GM12891 (cell line): ENCODE measurements at regions not wholly inside any gene's neighbourhood (a gene's known extent, or its start where the extent isn't known, plus 50 kb on each side); places are given as distances from the start of the nearest gene placed in this dataset.

ENCODE experiments used
- DNase-seq: peaks from one replicate; pipeline ENCODE4 v3.0.0; 2011; ENCODE audit warnings: low spot score; ENCODE audit not compliant: insufficient read length
- FAIRE-seq: peaks from 2 replicates; lab custom pipeline; 2011; peaks lifted over from hg19 to GRCh38; lab: Jason Lieb, UNC
- PAX5 ChIP-seq: IDR thresholded peaks from 2 replicates; pipeline ENCODE4 v1.6.1; 2011; ENCODE audit warnings: low read length, moderate library complexity, mild to moderate bottlenecking; ENCODE audit not compliant: insufficient read depth, severe bottlenecking
- POLR2A ChIP-seq: IDR thresholded peaks from 2 replicates; pipeline ENCODE4 v1.6.1; 2011; ENCODE audit warnings: low read depth, low read length, control low read depth
- POLR2AphosphoS5 ChIP-seq: IDR thresholded peaks from 2 replicates; pipeline ENCODE4 v1.6.1; 2011; ENCODE audit warnings: low read depth, low read length, control low read depth
- POU2F2 ChIP-seq: IDR thresholded peaks from 2 replicates; pipeline ENCODE4 v1.6.1; 2011; ENCODE audit warnings: low read depth, mild to moderate bottlenecking, control low read depth, low read length, moderate library complexity
- SPI1 ChIP-seq: IDR thresholded peaks from 2 replicates; pipeline ENCODE4 v1.6.1; 2011; ENCODE audit warnings: low read depth, low read length, control low read depth
- TAF1 ChIP-seq: IDR thresholded peaks from 2 replicates; pipeline ENCODE4 v1.6.1; 2011; ENCODE audit warnings: low read depth, low read length, control low read depth

GRCh38 chr11:134561331-134561720 is 149.3 kb upstream of the B3GAT1 start:
- DNase-seq (no peak), FAIRE-seq (no peak)
- TF ChIP-seq SPI1 (no peak), PAX5 (no peak), TAF1 (no peak), POU2F2 (no peak), POLR2A (no peak), POLR2AphosphoS5 (no peak)

GRCh38 chr11:134560566-134561330 is 148.7 kb upstream of the B3GAT1 start:
- TF ChIP-seq TAF1 (no peak), POU2F2 (no peak), POLR2A (no peak), POLR2AphosphoS5 (no peak), PAX5 (no peak), SPI1 (no peak)
- no peak for DNase-seq
- FAIRE-seq = no peak

GRCh38 chr11:134560066-134560465 is 148.0 kb upstream of the B3GAT1 start:
- TF ChIP-seq TAF1 = no peak
- no peak for TF ChIP-seq POLR2AphosphoS5
- TF ChIP-seq POU2F2 = no peak
- TF ChIP-seq PAX5 = no peak
- TF ChIP-seq SPI1 = no peak
- no peak for TF ChIP-seq POLR2A
- no peak for FAIRE-seq
- no peak for DNase-seq

GRCh38 chr11:134559602-134559962 is 147.5 kb upstream of the B3GAT1 start:
- DNase-seq (no peak), FAIRE-seq (no peak)
- TF ChIP-seq SPI1 = peak; percentile 24; the same call in 1 of the 2 replicates
- no peak for TF ChIP-seq POLR2A

GRCh38 chr11:134558916-134559601 is 147.0 kb upstream of the B3GAT1 start:
- FAIRE-seq = no peak
- TF ChIP-seq TAF1 (no peak), POU2F2 (no peak), SPI1 (no peak), POLR2A (no peak), PAX5 (no peak), POLR2AphosphoS5 (no peak)

GRCh38 chr11:134558258-134558835 is 146.3 kb upstream of the B3GAT1 start:
- DNase-seq (no peak), FAIRE-seq (no peak)
- no peak for TF ChIP-seq POU2F2
- TF ChIP-seq PAX5 = no peak
- no peak for TF ChIP-seq TAF1
- TF ChIP-seq POLR2A = no peak
- TF ChIP-seq POLR2AphosphoS5 = no peak
- no peak for TF ChIP-seq SPI1

More at GRCh38 chr11:134558916-134559601, 147.0 kb upstream of the B3GAT1 start:
- no peak for DNase-seq

- FAIRE-seq = no peak
- no peak for TF ChIP-seq POU2F2
- TF ChIP-seq PAX5 = no peak
- no peak for TF ChIP-seq SPI1
- no peak for TF ChIP-seq POLR2A
- no peak for TF ChIP-seq POLR2AphosphoS5
- no peak for TF ChIP-seq TAF1
- no peak for DNase-seq
Measured at GRCh38 chr11:134557571-134558257, 145.7 kb upstream of the B3GAT1 start.

- DNase-seq (no peak), FAIRE-seq (no peak)
- TF ChIP-seq PAX5 (no peak), SPI1 (no peak), POU2F2 (no peak), POLR2A (no peak), POLR2AphosphoS5 (no peak), TAF1 (no peak)
Measured at GRCh38 chr11:134556186-134556585, 144.1 kb upstream of the B3GAT1 start.

- DNase-seq (no peak), FAIRE-seq (no peak)
- TF ChIP-seq POLR2AphosphoS5 (no peak), POLR2A (no peak), PAX5 (no peak), SPI1 (no peak), POU2F2 (no peak), TAF1 (no peak)
Measured at GRCh38 chr11:134555510-134555909, 143.5 kb upstream of the B3GAT1 start.
